ENCODE measurements at regions not wholly inside any gene's neighbourhood (a gene's known extent, or its start where the extent isn't known, plus 50 kb on each side); places are given as distances from the start of the nearest gene placed in this dataset.

GRCh38 chr4:32043248-32043633 is 1323.1 kb downstream of the PCDH7 start:
- TF ChIP-seq CTCF (IDR thresholded peaks at IDR 0.05): no peak
- TF ChIP-seq EZH2 (IDR thresholded peaks at IDR 0.05): no peak
- TF ChIP-seq EZH2phosphoT487 (IDR thresholded peaks at IDR 0.05): no peak

Measured in neural progenitor cell (in vitro differentiated cells).